HCEC 1CT (cell line): ENCODE measurements at regions not wholly inside any gene's neighbourhood (a gene's known extent, or its start where the extent isn't known, plus 50 kb on each side); places are given as distances from the start of the nearest gene placed in this dataset.

Experiments
- DNase-seq: peaks from one replicate; pipeline ENCODE4 v3.0.0-alpha.2; 2017

DNA sequence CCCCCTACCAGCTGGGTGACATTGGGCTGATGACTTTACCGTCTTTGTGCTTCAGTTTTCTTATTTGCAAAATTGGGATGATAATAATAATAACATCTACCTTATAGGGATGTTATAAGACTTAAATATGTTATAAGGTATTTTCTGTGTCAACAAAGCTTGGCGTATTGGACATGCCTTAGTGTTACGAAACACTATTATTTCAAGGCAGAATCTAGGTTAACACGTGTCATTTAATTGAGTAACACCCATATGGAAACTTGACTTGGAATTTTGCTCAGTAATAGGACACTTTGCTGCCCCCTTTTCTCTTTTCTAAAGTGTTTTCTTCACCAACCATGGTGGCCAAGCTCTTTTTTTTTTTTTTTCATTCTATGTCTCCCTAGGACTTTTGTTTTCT, 294.2 kb upstream of the SALL1 start:
- DNase-seq, result peak; percentile 49

DNA sequence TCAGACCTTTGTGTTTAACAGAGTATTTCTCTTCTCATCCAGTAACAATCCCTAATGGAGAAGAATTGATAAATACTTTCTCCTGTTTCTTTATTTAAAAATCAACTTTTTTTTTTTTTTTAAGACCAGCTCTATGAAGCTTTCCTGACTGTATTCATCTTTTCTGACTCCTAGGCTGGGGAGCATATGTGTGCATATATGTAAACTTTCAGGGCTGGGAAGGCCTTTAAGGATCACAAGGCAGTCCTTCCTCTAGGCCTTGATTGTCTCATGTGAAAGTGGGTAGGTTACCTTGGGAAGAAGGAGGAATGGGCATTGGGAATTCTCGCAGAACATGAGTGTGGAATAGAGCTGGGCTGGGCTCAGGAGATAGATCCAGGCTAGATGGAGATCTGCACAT, 292.9 kb upstream of the SALL1 start:
- no peak for DNase-seq

DNA sequence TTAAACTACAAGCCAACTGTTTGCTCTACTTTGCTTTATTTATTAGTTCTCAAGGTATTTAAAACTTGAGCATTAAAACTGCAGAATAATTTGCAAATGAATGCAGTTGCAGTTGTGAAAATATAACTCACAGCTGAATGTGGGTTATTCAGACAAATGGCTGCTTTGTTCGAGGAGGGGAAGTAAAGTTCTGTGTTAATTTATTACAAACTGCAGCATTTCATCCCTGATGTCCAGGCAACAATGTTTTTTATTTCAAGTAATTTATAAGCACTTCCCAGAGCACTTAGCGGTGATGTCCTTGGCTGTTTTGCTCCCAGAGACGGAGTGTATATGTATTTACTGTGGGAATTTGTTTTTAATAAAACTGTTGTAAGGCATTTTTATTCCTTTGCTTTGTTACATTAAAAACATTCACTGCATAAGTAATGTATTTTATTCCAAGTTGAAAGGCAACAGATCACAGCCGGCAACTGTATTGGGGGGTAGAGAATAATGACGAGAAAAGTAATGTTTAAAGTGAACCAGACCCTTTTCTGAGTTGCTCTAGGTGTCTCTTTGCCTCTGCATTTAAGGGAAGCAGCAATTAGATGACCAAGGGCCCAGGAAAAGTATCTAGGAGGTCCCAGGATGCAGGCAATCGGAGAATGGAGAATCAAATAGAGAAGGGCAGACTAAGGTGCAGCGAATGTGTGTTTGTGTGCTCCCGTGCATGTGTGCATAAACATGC, 291.2 kb upstream of the SALL1 start:
- no peak for DNase-seq

DNA sequence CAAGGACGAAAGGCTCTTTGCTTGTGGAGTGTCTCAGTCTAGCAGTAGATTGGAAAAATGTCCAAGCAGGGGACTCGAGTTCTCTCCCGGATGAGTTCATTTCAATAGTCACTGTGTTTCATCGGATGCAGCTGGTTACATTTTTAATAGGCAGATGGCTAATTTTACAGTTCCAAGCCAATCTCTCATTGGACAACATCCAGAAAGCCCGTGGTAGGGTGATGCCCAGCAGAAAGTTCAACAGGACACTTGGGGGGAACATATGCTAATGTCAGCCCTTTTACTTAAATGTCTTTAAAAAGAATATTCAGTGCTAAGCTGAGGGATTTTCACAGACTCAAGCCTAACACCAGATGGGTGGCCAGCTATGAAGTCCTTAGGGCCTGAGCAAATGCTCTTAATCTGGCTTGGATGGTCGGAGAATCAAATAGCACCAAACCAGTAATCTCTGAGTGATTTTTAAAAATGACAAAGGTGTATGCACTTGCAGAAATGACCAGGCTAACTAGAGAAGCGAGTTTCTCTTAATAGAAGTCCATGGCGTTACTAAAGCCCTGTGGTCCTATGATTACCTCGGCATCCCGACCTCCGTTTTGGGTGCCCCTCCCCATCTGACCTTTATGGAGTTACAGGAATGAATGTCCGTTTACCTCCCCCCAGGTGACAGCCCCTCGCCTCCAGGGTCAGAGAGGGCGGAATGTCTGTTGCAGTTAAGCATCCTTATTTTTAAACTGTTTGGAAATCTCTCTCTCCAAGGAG, 289.2 kb upstream of the SALL1 start:
- DNase-seq, result no peak

DNA sequence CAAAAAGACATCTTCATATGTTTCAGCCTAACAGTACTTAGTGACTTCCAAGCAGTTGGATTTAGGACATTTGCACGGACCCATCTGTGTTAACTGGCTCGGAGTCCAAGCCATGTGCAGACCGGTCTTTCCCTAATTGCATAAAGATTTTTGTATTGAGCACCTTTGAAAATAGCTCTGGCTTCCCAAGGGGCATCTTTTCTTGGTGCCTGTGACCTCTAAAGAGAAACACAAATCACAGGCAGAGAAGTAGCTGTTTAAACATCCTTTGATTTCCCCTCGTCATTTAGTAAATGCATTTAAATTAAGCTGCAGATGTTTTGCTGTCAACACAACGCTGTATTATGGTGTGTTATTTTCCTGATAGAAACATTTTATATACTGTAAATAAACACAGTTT, 288.2 kb upstream of the SALL1 start:
- DNase-seq, result no peak

DNA sequence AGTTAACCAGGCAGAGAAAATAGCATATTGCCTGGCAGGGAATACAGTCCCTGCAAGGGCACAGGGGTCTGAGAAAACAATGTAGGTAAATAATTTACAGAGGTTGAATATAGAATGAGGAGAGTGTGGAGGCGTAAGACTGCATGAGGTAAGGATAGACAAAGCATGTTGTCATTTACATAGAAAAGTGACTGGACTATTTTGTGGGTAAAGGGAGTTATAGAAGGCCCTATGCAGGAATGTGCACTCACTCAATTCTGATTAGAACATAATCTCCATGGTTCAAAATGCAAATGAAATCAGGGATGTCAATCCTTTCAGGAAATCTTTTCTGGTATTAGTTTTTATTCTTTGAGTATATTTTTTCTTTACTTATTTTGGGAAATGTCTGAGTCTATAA, 285.7 kb upstream of the SALL1 start:
- DNase-seq, result no peak

DNA sequence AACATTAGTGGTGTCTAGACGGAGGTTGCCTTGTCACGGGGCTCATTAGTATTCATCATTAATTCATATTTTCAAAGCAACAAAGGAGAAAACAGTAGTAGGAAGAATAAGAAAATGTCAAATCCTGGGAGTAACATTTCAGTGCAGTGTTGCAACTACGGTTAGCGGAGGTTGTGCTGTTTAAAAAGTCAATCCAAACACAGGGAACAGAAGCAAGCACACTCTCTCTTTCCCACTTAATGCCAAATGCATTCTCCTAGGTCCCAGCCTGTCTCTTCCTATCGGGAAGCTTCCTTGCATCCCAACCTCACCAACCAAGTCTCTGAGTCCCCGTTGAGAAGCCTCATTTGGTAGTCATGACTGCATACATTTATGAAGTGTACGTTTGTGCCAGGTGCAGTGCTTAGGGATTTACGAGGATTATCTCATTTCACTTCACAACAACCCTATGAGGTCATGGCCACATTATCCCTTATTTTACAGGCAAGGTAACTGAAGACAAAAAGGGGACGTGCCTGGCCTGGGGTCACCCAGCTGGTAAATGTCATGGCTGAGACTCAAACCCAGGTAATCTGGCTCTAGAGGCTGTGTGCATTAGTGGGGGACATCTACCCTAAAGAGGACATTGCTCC, 283.6 kb upstream of the SALL1 start:
- DNase-seq, result no peak

DNA sequence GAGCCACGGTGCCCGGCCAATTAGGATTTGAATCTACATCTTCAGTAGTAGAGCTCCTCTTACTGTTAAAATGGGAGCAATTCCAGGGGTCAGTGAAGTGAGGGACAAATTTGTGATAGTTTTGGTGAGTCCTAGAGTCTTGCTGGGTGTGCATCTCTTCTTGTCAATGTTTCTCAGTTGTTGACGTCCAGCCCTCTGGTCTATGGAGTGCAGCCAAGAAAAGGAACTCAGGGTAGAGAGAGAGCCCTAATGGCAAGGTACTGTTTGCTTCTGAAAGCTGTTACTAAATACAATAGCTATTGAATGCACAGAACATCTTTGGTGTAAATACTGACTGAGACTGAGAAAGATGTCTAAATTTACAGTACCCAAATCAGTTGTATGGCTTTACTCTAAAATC, 282.5 kb upstream of the SALL1 start:
- DNase-seq, result no peak

DNA sequence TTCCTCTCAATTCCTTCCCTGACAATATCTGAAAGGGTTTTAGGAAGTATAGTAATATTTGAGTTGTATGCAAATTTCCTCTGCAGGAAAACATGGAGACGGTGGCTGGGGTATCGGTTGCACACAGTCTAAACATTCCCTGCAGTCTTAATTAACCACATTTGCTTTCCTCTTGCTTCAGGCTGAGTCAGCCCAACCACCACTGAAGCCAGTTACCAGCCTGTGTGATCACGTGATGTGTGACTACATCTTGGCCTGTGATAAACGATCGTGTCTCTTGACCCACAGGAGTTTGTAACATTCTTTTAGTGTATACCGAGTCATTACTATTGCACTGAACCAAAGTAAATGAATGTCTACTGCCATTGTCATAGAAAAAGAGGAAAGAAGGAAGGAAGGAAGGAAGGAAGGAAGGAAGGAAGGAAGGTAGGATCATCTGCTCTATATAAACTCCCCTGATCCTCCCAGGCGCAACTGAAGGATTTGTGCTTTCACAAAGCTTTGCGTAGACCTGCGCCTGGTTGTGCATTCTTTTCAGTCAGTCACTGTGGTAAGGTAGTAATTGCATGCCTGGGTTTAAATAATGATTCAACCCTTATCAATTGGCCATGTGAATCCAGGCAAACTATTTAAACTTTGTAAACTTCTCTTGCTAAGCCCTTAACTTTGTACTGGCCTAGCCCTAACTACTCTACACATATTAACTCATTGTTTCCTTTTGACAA, 280.6 kb upstream of the SALL1 start:
- DNase-seq, result peak; percentile 98

DNA sequence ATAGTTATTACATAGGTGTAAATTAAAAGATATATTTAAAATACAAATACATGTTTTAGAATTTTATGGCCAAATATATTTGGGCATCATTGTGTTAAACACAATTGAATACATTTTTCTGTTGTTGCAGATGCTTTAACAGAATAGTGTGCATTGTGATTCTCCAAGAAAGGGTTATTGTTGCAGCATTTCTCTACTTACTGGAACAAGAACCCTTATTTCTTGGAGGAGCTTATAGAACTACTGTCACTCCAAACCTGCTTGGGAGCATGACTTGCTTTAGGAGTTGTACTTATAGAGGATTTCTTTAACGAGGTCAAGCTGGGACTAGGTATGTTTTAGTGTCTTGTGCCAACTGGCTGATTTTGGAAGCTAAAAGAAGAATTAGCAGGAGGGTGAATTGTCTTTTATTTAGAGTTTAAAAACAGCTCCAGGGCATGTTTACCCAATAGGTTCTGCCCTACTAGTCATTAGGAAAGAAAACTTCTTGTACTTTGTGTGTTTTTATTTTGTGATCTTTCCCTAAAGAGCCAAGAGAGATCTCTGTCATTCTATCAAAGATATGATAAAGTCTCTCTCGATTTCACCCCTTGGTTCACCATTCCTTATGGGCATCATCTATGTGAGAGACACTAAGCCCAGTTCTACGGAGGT, 279.8 kb upstream of the SALL1 start:
- DNase-seq, result no peak

DNA sequence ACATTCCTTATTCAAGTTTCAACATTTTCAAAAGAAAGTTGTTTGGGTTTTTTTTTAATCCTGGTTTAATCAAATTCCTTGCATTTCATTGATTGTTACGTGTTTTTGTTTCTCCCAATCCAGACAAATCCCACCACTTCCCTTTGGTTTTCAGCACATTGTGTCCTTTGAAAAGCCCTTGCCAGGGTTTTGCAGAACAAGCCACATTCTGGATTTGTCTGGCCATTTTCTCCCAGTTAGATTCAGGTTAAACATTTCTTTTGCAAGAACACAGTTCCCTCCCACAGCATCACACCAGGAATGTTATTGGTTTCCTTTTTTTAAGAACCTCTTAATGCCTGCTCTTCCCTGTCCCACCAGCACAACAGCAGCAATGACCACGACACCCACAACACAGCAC, 278.0 kb upstream of the SALL1 start:
- DNase-seq, result no peak

DNA sequence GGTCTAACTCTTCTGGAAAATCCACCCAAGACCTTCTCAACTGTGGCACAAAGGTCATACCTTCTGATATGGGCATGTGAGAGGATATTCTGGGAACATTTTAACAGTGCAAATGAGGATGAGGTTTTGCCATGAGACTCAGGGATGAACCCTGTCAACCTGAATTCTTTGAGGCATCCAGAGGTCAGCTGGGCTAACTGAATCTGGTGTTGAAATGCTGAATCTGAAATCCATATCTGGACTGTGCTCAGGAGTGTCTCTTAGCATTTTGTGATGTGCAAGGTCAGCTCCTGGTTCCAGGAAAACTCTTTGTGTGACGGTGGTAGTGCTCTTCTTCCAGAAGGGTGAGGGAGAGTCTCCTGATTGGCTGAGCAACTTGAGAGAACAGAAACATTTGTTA, 276.0 kb upstream of the SALL1 start:
- no peak for DNase-seq

DNA sequence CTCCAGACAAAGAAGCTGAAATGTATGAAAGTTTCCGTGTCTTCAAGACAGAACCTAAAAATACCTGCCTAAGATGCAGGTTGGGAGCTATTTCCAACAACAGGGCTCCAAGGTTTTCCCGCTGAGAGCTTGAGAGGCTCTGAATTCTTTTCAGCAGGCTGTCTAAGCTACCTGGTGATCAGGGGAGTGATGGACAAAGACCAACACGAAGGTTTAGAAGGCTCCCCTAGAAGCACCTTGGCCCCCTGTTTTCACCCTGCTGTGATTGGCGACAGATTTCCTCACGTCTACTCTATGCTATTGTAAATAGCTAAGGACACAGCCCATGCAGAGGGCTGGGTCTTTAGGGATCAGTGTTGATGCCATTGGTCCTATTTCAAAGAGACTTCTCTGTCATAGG, 275.2 kb upstream of the SALL1 start:
- no peak for DNase-seq

DNA sequence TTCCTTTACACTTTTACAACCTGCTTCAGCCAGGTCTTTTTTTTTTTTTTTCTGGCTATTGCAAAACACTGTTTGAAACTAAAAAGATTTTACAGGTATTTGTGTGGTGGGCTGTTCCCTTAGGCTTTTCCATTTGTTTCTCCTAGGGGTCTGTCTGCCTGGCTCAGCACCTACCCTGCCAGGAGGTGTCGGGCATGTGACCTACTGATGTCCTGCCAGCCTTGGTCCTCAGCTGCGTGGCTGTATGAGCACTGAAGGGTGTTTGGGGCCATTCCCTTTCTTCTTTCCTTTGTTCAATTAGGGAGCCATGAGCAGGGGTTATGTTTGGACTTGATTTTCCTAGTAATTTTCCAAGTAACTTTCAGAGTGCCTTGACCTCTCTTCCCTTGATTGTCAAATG, 269.2 kb upstream of the SALL1 start:
- no peak for DNase-seq

DNA sequence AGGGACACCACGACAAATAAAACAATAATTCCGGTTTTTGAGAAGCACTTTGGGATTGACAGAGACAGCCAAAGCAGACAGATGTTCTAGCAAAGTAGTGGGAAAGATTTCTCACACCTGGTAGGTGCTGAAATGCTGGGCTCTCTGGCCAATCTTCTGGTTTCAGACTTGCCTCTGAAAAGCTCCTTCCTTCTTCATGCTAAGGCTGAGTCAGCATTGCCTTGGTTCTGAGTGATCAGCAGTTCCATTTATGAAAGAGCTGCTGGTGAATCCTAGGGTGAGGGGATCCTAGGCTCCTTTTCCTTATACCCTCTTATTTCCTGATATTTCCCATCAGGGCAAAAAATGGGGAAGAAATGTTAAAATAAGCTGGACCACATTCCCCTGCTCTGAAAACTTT, 268.7 kb upstream of the SALL1 start:
- DNase-seq, result no peak

DNA sequence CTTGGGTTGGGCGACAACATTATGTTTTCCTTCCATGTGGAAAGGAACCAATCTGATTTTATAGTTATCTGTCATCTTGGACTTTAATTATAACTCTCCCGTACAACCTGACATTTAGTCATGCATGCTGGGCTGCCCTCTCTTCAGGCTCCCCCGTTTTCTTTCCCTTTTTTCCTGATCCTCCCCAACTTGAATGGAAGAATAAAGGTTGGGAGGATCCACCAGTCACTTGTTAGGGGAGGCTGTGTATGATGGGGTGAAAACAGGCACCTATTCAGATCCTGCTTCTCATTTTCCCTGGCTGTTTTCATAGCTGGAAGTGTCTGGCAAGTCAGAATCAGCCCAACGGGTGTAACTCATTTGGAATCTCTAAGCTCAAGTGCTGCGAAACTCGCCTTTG, 267.2 kb upstream of the SALL1 start:
- DNase-seq, result no peak

DNA sequence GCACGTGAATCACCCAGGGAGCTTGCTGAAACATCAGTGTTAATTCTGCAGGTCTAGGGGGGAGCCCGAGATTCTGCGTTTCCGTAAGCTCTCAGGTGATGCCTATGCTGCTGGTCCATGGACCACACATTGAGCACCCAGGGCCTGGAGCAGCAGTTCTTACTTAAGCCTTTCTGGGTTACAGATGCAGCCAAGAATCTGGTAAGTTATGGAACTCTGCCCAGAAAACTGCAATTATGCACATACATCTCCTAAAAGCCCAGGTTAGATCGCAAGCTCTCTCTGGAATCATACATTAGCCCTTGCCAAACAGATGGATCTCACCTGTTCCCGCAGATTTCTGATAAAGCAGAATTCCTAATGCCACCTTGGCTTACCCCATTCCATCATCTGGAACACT, 265.9 kb upstream of the SALL1 start:
- DNase-seq, result no peak

DNA sequence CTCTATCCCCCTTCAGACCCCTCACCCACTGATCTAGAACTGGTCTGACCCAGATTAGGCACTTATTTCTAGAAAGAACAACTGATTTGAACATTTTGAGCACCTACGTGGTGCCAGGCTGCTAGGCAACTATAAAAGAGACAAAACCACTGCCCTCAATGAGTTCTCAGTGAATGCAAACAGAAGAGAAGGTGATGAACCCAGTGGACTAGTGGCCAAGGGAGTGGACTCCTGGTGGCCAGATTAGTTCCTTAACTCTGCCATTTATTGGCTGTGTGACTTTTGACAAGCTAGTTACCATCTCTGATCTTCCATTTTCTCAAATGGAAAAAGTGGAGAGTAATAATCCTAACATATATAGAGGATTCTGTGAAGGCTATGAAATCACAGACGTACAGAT, 259.1 kb upstream of the SALL1 start:
- no peak for DNase-seq

DNA sequence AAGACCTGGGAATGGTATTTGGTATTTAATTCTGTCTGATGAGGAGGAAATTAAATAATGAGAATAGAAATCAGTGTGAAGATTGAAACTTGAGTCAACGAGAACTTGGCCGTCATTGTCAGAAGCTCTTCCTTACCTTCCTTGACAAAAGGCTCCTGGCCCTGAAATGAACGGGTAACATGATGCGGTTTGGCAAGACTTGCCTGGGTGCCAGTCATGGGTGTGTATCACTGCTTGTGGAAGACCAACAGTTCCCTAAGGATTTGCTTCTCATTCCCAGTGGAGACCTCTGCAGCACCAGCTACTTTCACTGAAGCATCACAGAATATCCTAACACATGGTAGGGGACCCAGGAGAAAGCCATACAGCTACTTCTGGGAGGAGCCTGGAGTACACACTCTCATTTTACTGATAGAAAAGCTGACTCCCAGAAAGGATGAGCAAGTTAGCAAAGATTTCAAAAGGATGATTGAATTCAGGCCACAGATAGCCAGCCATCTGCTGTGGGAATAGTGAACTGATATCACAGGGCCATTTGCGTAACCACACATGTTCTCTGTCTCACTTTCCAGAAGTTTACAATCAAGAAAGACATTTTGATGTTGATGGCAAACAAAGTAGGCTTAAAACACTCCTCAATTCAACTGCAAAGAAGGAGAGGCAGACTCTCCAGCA, 258.1 kb upstream of the SALL1 start:
- DNase-seq, result peak; percentile 67

DNA sequence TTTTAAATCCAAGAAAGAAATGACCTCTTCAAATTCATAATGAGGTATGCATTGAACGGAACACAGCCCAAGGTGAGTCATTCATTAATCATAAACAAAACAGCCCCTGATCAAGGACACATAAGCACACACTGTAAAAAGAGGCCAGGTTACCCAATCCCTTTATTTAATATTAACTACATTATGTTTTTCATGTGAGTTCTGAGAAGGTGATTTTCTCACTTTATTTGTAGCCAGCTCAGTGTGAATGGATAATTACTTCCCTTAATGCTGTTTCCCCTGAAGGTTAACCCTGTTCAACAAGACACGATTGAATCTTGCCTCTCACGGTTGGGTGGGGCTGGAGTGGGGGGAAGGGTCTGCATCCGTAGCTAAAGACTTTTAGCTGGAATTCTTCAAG, 257.3 kb upstream of the SALL1 start:
- peak; percentile 79 for DNase-seq

DNA sequence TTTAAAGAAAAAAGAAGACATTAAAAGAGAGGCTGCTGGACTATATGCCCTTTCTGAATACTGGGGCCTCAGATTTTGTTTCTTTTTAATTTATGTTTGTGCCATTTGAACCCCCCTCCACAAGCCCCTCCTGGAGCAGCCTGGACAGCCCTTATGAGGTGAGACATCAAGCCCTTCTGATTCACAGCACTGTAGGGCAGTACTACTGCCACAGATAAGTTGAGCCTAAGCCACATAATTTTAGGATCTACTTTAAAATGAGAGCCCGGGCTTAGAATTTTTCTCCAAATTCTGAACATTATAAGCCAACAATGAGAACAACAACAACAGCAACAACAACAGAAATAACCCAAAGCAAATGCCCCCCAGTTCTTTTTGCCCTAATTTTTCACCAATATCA, 256.9 kb upstream of the SALL1 start:
- no peak for DNase-seq

DNA sequence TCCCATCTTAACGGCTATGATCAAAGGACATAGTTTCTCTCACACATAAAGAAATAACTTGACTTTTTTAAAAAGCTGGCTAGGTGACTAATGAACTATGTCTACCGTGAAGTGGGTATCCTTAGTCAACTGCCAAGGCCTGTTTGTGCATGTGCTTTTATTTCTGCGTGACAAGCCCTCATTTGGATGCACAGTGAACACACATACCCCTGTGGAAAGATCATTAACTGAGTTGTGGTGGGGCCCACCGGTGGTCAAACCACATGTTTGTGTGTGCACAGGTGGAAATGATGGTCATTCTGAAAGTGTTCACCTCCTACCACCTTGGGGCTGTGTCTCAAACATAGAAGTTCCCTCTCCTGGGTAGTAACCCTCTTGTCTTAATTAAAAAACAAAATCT, 256.1 kb upstream of the SALL1 start:
- no peak for DNase-seq

DNA sequence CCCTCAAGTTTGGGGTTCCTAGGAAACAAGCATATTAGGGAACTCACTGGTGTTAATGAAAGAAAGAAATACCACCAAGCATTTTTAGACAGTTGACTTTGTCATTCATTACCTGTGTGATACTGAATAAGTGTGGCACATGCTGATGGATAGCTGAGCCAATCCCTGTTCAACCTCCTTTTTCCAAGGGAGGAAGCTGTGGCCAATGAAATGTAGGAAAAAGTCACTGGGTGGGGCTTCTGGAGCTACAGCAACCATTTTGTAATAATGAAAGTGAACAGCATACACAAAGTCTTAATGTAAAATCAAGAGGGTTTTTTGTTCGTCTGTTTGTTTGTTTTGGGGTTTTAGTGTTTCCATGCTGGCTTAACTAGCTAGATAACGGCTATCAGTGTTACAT, 254.3 kb upstream of the SALL1 start:
- peak; percentile 28 for DNase-seq
